ENCODE measurements at regions not wholly inside any gene's neighbourhood (a gene's known extent, or its start where the extent isn't known, plus 50 kb on each side); places are given as distances from the start of the nearest gene placed in this dataset.

DNA sequence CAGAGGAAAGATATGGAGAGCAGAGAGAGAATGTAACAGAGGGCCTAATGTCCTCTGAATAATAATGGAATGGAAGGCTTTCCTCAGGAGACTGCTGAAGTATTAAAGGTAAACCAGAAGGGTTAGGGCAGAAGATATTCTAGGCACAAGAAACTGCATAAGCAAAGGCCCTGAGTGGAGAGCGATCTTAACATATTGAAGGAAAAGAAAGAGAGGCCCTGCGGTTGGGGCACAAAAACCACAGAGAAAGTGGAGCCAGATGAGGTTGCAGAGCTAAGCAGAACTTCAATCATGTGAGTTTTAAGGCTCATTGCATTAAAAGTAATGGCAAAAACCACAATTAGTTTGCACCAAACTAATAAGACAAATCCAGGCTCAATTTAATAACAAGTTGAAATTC lies 115.8 kb upstream of the VSTM2A start:
- no peak for DNase-seq (ENCODE audit: low spot score)
- peaks cover 12% of the 10 kb centered on the region for H3K4me1 Mint-ChIP-seq
- peaks cover 17% of the 10 kb centered on the region for H3K9me3 Mint-ChIP-seq
- TF ChIP-seq CREB1 (CRISPR knock-in tag; IDR thresholded peaks at IDR 0.05) (no peak), AFF4 (CRISPR knock-in tag; IDR thresholded peaks at IDR 0.05; ENCODE audit: borderline replicate concordance) (no peak), ZNF281 (CRISPR knock-in tag; IDR thresholded peaks at IDR 0.05) (no peak), NFYB (CRISPR knock-in tag; conservative IDR thresholded peaks at IDR 0.05; ENCODE audit: low read depth) (no peak), FOXJ3 (CRISPR knock-in tag; IDR thresholded peaks at IDR 0.05; ENCODE audit: borderline replicate concordance) (no peak), ETV6 (CRISPR knock-in tag; IDR thresholded peaks at IDR 0.05) (no peak), ZNF425 (CRISPR knock-in tag; conservative IDR thresholded peaks at IDR 0.05) (no peak), FOXP4 (CRISPR knock-in tag; IDR thresholded peaks at IDR 0.05) (no peak), ATF6 (CRISPR knock-in tag; IDR thresholded peaks at IDR 0.05) (no peak), SMAD3 (CRISPR knock-in tag; IDR thresholded peaks at IDR 0.05; ENCODE audit: borderline replicate concordance) (no peak), RORB (CRISPR knock-in tag; IDR thresholded peaks at IDR 0.05) (no peak), ATF1 (CRISPR knock-in tag; IDR thresholded peaks at IDR 0.05) (no peak)
- TF ChIP-seq, protein P1, sequence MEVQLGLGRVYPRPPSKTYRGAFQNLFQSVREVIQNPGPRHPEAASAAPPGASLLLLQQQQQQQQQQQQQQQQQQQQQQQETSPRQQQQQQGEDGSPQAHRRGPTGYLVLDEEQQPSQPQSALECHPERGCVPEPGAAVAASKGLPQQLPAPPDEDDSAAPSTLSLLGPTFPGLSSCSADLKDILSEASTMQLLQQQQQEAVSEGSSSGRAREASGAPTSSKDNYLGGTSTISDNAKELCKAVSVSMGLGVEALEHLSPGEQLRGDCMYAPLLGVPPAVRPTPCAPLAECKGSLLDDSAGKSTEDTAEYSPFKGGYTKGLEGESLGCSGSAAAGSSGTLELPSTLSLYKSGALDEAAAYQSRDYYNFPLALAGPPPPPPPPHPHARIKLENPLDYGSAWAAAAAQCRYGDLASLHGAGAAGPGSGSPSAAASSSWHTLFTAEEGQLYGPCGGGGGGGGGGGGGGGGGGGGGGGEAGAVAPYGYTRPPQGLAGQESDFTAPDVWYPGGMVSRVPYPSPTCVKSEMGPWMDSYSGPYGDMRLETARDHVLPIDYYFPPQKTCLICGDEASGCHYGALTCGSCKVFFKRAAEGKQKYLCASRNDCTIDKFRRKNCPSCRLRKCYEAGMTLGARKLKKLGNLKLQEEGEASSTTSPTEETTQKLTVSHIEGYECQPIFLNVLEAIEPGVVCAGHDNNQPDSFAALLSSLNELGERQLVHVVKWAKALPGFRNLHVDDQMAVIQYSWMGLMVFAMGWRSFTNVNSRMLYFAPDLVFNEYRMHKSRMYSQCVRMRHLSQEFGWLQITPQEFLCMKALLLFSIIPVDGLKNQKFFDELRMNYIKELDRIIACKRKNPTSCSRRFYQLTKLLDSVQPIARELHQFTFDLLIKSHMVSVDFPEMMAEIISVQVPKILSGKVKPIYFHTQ (CRISPR knock-in tag; IDR thresholded peaks at IDR 0.05), result no peak
- TF ChIP-seq, protein P2, sequence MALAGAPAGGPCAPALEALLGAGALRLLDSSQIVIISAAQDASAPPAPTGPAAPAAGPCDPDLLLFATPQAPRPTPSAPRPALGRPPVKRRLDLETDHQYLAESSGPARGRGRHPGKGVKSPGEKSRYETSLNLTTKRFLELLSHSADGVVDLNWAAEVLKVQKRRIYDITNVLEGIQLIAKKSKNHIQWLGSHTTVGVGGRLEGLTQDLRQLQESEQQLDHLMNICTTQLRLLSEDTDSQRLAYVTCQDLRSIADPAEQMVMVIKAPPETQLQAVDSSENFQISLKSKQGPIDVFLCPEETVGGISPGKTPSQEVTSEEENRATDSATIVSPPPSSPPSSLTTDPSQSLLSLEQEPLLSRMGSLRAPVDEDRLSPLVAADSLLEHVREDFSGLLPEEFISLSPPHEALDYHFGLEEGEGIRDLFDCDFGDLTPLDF (CRISPR knock-in tag; IDR thresholded peaks at IDR 0.05), result no peak
- ATAC-seq, result no peak
- POLR2A ChIA-PET, result no interaction called here
- no peak overlapping the region for H3K4me3 Mint-ChIP-seq
- CTCF ChIA-PET, result no interaction called here
- H3K27ac Mint-ChIP-seq, result no peak overlapping the region
- no peaks in the 10 kb centered on the region for H3K27me3 Mint-ChIP-seq (ENCODE audit: low read depth)
- peaks cover 5% of the 10 kb centered on the region for H3K36me3 Mint-ChIP-seq

Data from WTC11 (cell line).